Breast epithelium (tissue), 3 donors: ENCODE measurements at regions not wholly inside any gene's neighbourhood (a gene's known extent, or its start where the extent isn't known, plus 50 kb on each side); places are given as distances from the start of the nearest gene placed in this dataset.

Source experiments
- POLR2AphosphoS5 ChIP-seq, 3 donors: sonication (generic); formaldehyde crosslinking; IDR thresholded peaks; one replicate each; pipeline ENCODE4 v1.6.1; 2017; ENCODE audit warnings: antibody characterized with exemption in 3 of 3
- TF ChIP-seq, protein P1 (sequence below), 3 donors: fragments of 450-650 bp; IDR thresholded peaks; one replicate each; pipeline ENCODE4 v1.5.1; 2016 to 2017; ENCODE audit warnings: antibody characterized with exemption in 3 of 3, mild to moderate bottlenecking in 3 of 3, moderate library complexity in 3 of 3

DNA sequence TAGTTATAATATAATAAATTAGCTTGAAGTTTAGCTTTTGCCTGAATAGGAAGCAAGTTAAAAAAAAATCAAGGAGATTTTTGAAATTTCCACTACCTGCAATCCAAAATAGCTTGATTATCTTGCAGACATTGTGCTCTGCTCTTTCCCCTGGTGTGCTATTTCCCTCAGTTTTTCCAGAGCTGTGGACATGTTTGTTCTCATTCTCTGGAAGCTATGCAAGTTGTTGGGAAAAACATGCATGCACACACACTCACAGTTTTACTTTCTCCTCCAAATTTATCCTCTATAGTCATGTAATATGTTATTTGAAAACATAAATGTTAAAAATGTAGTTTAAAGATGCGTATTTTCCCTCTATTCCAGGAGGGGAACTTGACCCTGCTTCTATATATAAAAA is 225.8 kb upstream of the ARSJ start:
- TF ChIP-seq, protein P1, sequence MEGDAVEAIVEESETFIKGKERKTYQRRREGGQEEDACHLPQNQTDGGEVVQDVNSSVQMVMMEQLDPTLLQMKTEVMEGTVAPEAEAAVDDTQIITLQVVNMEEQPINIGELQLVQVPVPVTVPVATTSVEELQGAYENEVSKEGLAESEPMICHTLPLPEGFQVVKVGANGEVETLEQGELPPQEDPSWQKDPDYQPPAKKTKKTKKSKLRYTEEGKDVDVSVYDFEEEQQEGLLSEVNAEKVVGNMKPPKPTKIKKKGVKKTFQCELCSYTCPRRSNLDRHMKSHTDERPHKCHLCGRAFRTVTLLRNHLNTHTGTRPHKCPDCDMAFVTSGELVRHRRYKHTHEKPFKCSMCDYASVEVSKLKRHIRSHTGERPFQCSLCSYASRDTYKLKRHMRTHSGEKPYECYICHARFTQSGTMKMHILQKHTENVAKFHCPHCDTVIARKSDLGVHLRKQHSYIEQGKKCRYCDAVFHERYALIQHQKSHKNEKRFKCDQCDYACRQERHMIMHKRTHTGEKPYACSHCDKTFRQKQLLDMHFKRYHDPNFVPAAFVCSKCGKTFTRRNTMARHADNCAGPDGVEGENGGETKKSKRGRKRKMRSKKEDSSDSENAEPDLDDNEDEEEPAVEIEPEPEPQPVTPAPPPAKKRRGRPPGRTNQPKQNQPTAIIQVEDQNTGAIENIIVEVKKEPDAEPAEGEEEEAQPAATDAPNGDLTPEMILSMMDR (IDR thresholded peaks at IDR 0.05): no peak
- TF ChIP-seq POLR2AphosphoS5 (IDR thresholded peaks at IDR 0.05): no peak
